HG02870 (cell line): ENCODE measurements at regions not wholly inside any gene's neighbourhood (a gene's known extent, or its start where the extent isn't known, plus 50 kb on each side); places are given as distances from the start of the nearest gene placed in this dataset.

Experiments used
- ATAC-seq: cut with Tn5 transposase; IDR thresholded peaks from one replicate; pipeline ENCODE4 v1.9.1; 2021; ENCODE audit warnings: mild to moderate bottlenecking, moderate library complexity; ENCODE audit not compliant: unreplicated experiment

DNA sequence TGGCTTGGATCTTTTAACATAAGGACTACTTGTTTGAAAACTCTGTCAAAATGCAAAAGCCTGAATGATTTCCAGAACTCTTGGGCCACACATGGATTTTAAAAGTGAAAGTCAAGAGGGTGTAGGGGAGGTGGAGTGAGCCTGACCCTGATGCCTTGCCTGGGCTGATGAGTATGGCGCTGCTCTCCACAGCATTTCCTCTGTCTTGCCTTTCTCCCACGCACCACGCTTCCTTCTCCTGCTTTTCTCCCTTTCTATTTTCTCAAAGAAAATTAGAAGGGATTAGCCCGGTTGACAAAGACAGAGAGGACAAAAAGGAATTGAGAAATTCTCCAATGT, 207.0 kb upstream of the CCDC68 start:
- no peak for ATAC-seq

DNA sequence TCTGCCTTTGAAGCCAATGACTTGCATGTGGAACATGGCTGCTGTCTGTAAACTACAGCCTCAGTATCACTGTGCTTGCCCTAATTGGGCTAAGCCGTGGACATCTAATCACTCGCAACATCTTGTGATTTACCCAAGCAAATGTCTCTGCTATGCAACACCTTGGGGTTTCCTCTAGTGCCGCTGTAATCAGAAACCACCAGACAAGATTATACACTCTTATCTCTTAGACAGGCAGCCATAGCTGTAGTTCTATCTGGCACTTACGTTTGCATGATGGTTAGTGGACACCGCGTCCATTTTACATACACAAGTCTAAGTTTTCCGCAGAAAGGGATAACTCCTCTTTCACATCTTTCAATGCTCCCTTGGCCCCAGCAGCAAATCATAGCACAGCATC, 204.3 kb upstream of the CCDC68 start:
- no peak for ATAC-seq

- no peak for ATAC-seq
These were observed 202.7 kb upstream of the CCDC68 start for GRCh38 chr18:55161916-55162315.

DNA sequence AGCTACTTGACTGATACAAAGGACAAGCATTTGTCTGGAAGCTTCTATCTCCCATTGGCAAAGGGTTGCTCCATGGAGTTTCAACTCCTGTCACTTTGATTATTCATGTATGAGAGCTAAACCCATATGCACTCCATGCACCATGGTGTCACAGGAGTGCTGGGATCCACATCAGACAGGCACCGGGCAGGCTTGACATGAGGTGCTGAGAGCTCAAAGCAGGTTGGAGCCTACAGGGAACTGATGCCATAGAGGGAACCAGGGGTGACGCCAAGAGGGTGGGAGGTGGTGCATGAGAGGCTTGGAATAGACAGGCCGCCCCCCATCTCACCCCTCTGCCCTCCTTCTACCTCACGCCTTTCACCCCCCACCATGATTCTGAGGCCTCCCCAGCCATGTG, 199.8 kb upstream of the CCDC68 start:
- ATAC-seq: no peak

DNA sequence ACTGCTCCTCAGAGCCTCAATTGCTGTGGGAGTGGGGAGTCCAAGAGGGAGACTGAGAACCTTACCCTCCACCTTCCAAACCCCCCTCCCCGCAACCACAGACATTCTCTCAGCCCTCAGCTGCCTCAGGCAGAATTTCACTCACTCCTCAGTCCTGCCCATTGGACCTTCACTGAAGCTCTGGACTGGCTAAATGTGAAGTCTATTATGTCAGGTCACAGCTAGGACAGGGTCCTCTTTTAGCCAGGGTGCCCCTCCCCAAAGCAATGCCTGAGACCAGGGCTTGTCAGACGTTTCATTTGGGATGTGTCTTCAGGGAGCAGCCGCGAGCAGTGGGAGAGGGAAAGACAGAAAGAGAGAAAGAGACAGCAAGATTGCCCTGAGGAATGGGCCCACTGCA, 199.3 kb upstream of the CCDC68 start:
- ATAC-seq: no peak

GRCh38 chr18:55153346-55153745, 194.1 kb upstream of the CCDC68 start:
- no peak for ATAC-seq

GRCh38 chr18:55152801-55153200, 193.5 kb upstream of the CCDC68 start:
- ATAC-seq: no peak

- no peak for ATAC-seq
These were observed 190.7 kb upstream of the CCDC68 start for GRCh38 chr18:55149994-55150393.

GRCh38 chr18:55147791-55148190, 188.5 kb upstream of the CCDC68 start:
- ATAC-seq: no peak

GRCh38 chr18:55144193-55144930, 185.1 kb upstream of the CCDC68 start:
- ATAC-seq: no peak

DNA sequence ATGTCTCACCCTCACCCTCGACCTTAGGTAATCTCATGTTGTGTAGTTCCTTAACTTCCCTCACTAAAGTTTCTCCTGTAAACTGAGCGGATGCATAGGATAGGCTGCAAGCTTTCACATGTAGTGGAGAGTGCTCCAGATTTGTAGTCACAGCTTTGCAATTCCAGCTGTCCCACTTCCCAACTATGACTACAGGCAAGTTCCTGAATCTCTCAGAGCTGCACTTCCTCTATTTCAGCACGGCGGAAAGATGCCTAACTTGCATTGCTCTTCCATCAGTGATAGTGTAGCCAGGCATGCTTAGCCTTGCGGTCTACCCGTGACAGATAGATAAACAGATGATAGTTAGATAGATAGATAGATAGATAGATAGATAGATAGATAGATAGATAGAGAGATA, 183.1 kb upstream of the CCDC68 start:
- no peak for ATAC-seq

DNA sequence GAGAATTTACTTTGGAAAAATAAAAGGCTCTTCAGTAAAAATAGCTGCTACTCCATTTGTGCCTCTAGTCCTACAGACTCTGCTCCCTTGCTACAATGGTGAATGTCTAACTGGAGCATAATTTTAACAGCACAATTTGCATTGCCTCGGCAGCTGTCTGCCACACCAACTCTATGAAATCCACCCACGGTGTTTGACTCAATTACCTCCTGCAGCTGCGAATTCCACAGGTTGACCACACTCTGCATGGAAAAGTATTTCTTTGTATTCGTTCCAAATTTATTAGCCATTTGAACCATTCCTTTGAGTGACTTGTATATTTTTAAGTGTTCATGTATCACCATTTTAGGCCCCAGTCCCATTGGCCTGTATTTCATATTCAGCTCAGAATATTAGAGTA, 182.1 kb upstream of the CCDC68 start:
- ATAC-seq: no peak

DNA sequence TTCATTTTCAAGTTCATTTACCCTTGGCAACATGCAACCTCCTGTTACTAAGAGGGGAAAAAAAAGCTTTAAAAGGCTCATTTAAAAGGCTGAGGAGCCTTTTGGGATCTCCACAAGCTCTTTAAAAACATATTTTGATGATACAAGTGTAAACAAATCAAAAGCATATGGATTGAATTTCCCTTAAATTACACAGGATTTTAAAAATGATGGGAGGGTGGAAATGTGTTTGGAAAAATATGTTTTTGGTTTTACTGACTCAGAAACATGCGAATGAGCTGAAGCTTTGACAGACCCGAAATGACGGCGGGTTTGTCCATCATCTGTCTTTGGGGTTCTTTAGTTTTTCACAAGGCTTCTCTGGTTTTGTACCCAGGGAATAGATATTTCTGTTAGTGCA, 180.6 kb upstream of the CCDC68 start:
- ATAC-seq: no peak

DNA sequence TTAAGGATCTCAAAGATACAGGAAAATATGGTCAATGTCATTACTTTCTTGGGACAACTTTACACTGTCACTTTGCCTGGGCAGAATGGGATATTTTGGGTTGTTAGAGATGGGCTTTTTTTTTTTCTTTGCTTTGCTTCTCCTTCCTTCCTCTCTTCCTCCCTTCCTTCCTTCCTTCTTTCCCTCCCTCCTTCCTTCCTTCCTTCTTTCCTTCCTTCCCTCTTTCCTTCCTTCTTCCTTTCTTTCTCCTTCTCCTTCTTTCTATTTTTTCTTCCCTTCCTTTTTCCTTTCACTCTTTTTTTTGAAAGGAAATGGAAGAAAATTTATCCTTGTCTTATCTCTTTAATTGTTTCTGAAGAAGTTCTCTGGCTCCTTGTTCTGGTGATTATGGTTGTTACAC, 180.0 kb upstream of the CCDC68 start:
- no peak for ATAC-seq

- no peak for ATAC-seq
These were observed 179.1 kb upstream of the CCDC68 start for GRCh38 chr18:55138401-55138800.

DNA sequence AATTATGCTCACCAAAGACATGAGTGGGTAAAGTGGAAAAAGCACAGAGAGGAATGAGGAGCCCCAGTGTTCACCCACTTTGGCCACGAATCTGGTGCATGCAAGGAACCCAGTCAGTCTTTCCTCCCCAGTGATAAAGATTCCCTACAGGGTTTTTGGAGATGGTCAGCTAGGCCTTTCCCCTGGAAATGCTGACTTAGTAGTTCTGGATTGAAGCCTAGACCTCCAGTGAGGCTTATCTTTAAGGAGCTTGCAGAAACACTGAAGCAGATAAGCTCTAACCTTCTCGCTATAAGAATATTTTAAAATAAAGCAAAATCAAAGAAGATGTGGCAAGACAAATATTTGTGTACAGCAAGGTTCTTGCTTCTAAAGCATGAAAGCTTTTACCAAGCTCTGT, 178.3 kb upstream of the CCDC68 start:
- no peak for ATAC-seq

DNA sequence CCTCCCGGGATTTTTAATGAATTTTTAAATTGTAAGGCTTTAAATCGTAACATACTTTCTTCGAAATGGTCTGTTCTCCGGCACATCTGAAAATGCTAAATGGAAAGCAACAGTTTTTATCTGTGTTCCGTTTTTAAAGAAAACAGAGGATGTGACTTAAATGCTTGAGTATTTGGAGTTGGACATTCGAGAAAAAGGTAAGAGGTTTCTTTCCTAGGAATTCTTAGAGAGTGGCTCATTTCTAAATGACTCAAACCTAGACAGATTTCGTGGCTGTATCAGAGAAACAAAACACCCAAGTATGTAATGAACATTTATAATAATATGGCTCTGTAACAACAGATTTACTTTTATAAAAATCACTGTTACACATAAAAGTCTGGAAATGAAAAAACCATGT, 177.6 kb upstream of the CCDC68 start:
- no peak for ATAC-seq

DNA sequence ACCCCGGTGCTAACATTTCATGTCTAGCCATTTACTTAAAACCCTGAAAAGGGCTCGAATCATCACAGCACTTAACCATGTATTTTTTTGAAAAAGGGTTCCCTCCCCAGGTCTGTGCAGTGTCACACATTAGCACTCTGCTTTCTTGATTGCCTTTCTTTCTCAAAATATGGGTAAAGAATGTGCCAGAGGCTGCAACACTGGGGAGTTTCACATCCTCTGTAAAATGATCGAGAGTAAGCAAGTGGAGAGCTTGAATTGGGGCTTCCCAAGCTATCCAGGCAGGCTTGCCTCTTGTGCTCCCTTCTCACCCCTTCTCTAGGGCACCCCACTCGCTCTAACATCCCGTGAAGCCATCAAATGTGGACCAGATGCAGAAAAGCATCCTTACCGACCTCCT, 177.0 kb upstream of the CCDC68 start:
- ATAC-seq: peak; percentile 58

GRCh38 chr18:55133378-55133777, 174.1 kb upstream of the CCDC68 start:
- ATAC-seq: no peak

DNA sequence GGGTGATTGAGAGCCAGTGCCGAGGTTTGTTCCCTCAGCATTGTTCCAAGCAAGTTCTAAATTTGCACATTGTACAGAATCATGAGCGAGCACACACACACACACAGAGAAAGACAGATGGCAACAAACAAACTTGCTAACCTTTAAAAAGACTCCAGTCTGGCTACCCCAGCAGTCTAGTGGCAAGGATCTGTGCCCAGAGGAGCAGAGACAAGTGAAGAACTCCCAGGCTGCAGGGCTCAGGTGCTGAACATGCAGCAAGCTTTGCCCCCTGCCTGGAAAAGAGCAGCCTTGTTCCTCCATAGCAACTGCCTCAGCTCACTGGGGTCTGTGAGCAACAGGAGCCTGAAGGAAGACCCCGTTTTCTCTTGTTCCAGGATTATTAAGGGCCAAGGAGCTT, 169.2 kb upstream of the CCDC68 start:
- no peak for ATAC-seq

GRCh38 chr18:55124078-55124763, 165.0 kb upstream of the CCDC68 start:
- no peak for ATAC-seq

DNA sequence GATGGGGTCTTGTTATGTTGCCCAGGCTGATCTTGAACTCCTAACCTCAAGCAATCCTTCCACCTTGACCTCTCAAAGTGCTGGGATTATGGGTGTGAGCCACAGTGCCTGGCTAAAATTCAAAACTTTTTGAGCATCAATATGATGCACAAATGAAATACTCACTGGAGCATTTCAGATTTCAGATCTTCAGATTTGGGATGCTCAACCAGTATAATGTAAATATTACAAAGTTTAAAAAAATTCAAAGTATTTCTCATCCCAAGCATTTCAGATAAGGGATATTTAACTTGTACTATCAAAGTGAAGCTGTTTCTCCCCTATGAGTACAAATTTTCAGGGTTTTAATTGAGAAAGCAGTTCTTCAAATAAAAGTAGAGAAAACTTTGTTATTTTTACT, 164.1 kb upstream of the CCDC68 start:
- ATAC-seq: no peak
